HFF-Myc (cell line): ENCODE measurements at regions not wholly inside any gene's neighbourhood (a gene's known extent, or its start where the extent isn't known, plus 50 kb on each side); places are given as distances from the start of the nearest gene placed in this dataset.
A peak's percentile ranks its signal among the peaks of the same experiment; 100 is the strongest.

ENCODE experiments used
- DNase-seq: peaks from one replicate; pipeline ENCODE4 v3.0.0-alpha.2; 2011; ENCODE audit warnings: low read depth; ENCODE audit errors: extremely low read depth
- H3K4me3 ChIP-seq: replicated peaks from 2 replicates; pipeline ENCODE4 v1.5.1; 2011; ENCODE audit warnings: low read depth, mild to moderate bottlenecking, control low read depth, low read length
- CTCF ChIP-seq: IDR thresholded peaks from 2 replicates; pipeline ENCODE4 v1.5.1; 2012; ENCODE audit warnings: mild to moderate bottlenecking, low read depth, low read length, control low read depth; ENCODE audit errors: missing control alignments

DNA sequence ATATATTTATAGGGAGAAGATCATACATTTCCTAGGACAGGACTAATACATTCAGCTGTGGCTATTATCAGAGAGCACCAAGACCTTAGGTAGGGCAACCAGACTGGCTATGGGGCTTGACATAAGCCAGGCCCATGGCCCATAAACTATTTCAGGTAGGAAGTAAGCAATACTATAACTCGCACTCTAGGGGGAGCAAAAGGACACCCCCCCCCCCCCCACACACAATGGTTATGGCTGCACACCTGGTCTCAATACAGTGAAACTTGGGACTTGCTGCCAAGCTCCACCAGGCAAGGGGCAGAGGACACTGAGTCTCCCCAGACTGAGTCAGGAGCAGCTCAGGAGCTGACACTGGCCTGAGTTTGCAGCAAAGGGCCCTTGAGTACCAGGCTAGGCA is 348.9 kb upstream of the ASIC2 start:
- TF ChIP-seq CTCF = no peak
- H3K4me3 ChIP-seq = no peak overlapping the region
- no peak for DNase-seq

DNA sequence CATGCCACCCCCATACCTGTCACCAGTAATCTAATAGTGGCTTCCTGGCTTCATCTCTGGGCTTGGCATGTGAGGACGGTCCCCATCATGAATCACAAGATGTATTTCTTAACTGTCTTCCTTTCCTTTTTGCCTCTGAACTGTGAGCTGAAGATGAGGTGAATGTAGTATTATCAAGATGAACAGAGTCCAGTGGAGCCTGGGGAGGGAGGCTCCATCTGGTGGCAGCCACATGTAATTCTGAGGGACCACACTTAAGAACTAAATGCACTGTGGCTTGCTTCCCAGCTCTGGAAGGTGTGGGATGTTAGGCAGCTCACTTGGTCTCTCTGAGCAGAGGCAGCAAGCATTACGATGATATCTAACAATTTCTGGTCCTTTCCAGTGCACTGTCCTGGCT is 354.9 kb upstream of the ASIC2 start:
- no peak for DNase-seq
- peak; percentile 12 for TF ChIP-seq CTCF

DNA sequence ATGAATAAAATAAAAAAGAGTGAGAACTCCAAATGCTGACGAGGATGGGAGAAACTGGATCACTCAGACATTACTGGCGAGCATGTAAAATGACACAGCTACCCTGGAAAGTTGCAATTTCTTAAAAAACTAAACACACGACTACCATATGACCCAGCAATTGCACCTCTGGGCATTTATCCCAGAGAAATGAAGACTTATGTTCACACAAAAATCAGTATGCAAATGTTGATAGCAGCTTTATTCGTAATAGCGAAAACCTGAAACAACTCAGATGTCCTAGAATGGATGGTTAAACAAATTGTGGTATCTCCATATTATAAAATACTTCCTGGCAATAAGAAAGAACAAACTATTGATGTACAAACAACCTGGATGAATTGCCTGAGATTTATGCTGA is 357.2 kb upstream of the ASIC2 start:
- TF ChIP-seq CTCF = no peak
- DNase-seq = no peak
- H3K4me3 ChIP-seq = no peak overlapping the region

More for the DNA sequence above, 354.9 kb upstream of the ASIC2 start:
- no peak overlapping the region for H3K4me3 ChIP-seq

DNA sequence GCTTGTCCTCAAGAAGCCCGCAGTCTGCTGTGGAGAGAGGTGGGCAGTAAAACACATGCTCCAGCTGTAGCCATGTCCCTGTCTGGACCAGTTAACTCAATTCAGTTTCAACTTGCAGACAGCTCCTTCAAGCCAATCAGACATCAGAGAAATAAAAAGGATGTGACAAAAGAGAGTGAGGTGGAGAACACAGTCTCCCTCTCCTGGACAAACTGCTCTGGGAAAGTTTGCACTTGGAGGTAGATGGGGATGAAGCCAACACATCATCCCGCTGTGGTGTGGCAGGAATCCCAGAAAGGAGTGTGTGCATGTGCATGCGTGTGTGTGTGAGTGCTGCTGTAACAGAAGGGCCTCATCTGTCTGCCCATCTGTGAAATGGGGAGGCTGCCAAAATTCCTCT is 358.6 kb upstream of the ASIC2 start:
- DNase-seq = no peak
- TF ChIP-seq CTCF = no peak
- H3K4me3 ChIP-seq = no peak overlapping the region

DNA sequence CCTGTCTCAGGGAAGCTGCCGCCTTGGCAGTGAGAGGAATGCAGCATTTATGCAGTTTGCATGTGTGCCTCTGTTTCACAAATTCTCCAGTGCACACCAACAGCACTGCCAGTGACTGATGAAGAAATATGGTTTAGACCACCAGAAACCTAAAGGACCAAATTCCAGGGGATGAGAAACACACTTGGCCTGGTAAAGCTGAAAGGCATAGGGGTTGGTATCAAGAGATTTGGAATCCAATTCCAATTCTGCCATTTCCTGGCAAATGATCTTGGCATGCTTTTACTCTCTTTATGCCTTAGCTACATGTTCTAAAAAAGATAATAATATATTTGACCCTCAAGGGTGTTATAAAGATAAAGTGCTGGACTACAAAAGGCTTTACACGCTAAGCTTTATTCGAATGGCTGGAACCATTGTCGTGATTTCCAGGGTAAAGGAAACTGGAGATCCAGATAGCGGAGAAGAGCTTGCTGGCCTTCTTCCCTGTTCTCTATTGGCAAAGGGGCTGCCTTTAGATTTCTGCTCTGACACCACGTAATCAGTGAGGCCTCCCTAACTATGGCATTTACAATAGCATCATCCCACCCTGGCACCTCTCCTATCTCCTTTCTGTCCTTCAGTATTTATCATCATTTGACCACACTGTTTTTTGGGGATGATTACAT is 359.8 kb upstream of the ASIC2 start:
- no peak for TF ChIP-seq CTCF
- no peak overlapping the region for H3K4me3 ChIP-seq
- no peak for DNase-seq

DNA sequence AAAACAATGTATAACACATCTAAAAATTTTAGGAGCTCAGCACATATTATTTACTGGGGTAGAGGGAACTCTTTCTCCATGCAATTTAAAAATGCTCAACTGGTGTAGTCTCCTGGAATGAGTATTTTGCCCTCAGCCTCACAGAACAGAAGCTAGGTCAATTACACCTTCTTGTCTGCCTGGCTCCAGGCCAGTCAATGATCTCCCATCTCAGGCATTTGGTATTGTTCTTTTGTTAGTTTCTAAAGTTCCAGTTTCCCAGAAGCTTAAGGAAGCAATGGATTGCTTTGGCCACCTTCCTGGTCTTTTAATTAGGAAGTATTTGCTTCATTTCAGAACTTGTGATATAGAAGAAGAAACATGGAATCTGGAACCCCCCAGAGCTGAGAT is 360.3 kb upstream of the ASIC2 start:
- no peak overlapping the region for H3K4me3 ChIP-seq
- no peak for DNase-seq
- TF ChIP-seq CTCF = no peak

DNA sequence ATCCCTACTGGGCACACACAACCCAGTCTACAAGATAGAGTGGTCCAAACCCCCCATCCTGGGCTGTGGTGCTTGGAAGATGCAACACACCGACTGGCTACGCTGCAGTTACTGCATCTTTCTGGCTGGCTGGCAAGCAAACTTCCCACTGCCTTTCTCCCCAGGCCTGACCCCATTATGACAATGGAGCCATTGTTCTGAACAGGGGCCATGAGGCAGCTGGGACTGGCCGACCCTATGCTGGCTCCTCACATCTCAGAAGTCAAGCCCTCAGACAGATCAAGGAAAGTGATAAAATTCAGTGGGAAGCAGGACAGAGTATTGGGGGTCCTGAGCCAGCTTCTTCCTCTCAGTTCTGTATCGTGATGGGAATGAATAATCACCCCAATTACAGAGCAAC is 364.1 kb upstream of the ASIC2 start:
- no peak overlapping the region for H3K4me3 ChIP-seq
- no peak for DNase-seq
- no peak for TF ChIP-seq CTCF
